GM18505 (cell line): ENCODE measurements at regions not wholly inside any gene's neighbourhood (a gene's known extent, or its start where the extent isn't known, plus 50 kb on each side); places are given as distances from the start of the nearest gene placed in this dataset.

Experiments used
- ATAC-seq: cut with Tn5 transposase; IDR thresholded peaks from one replicate; pipeline ENCODE4 v1.9.1; 2021; ENCODE audit not compliant: unreplicated experiment
- POLR2A ChIP-seq: IDR thresholded peaks from 4 replicates; pipeline ENCODE4 v1.6.1; 2011; ENCODE audit warnings: borderline replicate concordance; ENCODE audit not compliant: insufficient read depth, insufficient read length; ENCODE audit errors: extremely low read depth

GRCh38 chr18:42392416-42392815, 437.4 kb downstream of the PIK3C3 start:
- ATAC-seq: no peak
- TF ChIP-seq POLR2A: no peak

- no peak for ATAC-seq
- no peak for TF ChIP-seq POLR2A
These were observed 437.9 kb downstream of the PIK3C3 start for GRCh38 chr18:42392926-42393325.

- no peak for ATAC-seq
- TF ChIP-seq POLR2A: no peak
These were observed 439.2 kb downstream of the PIK3C3 start for GRCh38 chr18:42394238-42394637.

GRCh38 chr18:42401131-42401673, 446.2 kb downstream of the PIK3C3 start:
- no peak for ATAC-seq
- no peak for TF ChIP-seq POLR2A

GRCh38 chr18:42404151-42404550, 449.1 kb downstream of the PIK3C3 start:
- no peak for TF ChIP-seq POLR2A
- ATAC-seq: no peak

- ATAC-seq: no peak
- no peak for TF ChIP-seq POLR2A
These were observed 454.0 kb downstream of the PIK3C3 start for GRCh38 chr18:42409005-42409404.

- TF ChIP-seq POLR2A: no peak
- no peak for ATAC-seq
These were observed 457.2 kb downstream of the PIK3C3 start for GRCh38 chr18:42412281-42412680.

GRCh38 chr18:42412896-42413295, 457.9 kb downstream of the PIK3C3 start:
- ATAC-seq: no peak
- no peak for TF ChIP-seq POLR2A

- TF ChIP-seq POLR2A: no peak
- no peak for ATAC-seq
These were observed 458.8 kb downstream of the PIK3C3 start for GRCh38 chr18:42413870-42414269.

- TF ChIP-seq POLR2A: no peak
- ATAC-seq: no peak
These were observed 459.9 kb downstream of the PIK3C3 start for GRCh38 chr18:42414756-42415454.

GRCh38 chr18:42417189-42417588, 462.2 kb downstream of the PIK3C3 start:
- no peak for ATAC-seq
- no peak for TF ChIP-seq POLR2A

- TF ChIP-seq POLR2A: no peak
- no peak for ATAC-seq
These were observed 463.1 kb downstream of the PIK3C3 start for GRCh38 chr18:42418121-42418520.

GRCh38 chr18:42425025-42425424, 470.0 kb downstream of the PIK3C3 start:
- TF ChIP-seq POLR2A: no peak

GRCh38 chr18:42426496-42427015, 471.5 kb downstream of the PIK3C3 start:
- TF ChIP-seq POLR2A: no peak
- ATAC-seq: no peak

More at GRCh38 chr18:42425025-42425424, 470.0 kb downstream of the PIK3C3 start:
- no peak for ATAC-seq
